B cell (primary cell): ENCODE measurements at regions not wholly inside any gene's neighbourhood (a gene's known extent, or its start where the extent isn't known, plus 50 kb on each side); places are given as distances from the start of the nearest gene placed in this dataset.

Source experiments
- CTCF ChIP-seq: fragments of 200-600 bp; IDR thresholded peaks from one replicate; pipeline ENCODE4 v1.8.0; 2022; ENCODE audit warnings: antibody characterized with exemption, mild to moderate bottlenecking
- EZH2 ChIP-seq: IDR thresholded peaks from 2 replicates; pipeline ENCODE4 v1.6.1; 2012; ENCODE audit warnings: borderline replicate concordance, low read depth, mild to moderate bottlenecking, moderate library complexity, low read length; ENCODE audit not compliant: insufficient read depth, poor library complexity, severe bottlenecking

- TF ChIP-seq EZH2 (no peak), CTCF (no peak)
Measured at GRCh38 chr10:6984971-6985370, 404.9 kb upstream of the PRKCQ start.
